ENCODE measurements at regions not wholly inside any gene's neighbourhood (a gene's known extent, or its start where the extent isn't known, plus 50 kb on each side); places are given as distances from the start of the nearest gene placed in this dataset.

DNA sequence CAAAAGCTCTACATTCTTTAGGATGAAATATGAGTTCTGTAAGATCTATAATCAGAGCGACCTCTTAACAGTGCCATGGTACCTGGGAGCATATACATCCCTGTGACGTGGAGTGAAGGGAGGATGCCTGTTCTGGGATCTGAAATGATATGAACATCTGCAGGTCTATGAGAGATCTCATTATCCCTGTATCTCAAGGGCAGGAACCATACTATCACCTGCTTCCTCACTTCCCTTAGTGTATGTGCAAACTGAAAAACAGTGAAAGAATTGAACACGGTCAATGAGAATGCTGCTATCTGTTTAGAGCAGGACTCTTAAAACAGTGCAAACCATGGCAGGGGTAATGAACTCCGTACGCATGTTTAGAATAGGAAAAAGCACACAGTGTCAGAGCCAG lies 364.0 kb downstream of the LPIN1 start:
- Histone ChIP-seq H3K4me3 (ENCODE audit: low read length in 3 of 3) (no peak overlapping the region), H3K27me3 (ENCODE audit: control insufficient read depth in 3 of 3, insufficient read depth in 3 of 3, low read length in 3 of 3) (peaks cover 0 to 5% (median 2%) of the 10 kb centered on the region in 3 donors), H3K27ac (ENCODE audit: low read depth, low read length) (no peak overlapping the region), H3K36me3 (ENCODE audit: control insufficient read depth in 3 of 3, insufficient read depth in 3 of 3, low read length in 3 of 3) (no peaks in the 10 kb centered on the region), H3K9me3 (ENCODE audit: control insufficient read depth in 3 of 3, low read length in 3 of 3) (no peaks in the 10 kb centered on the region), H3K4me1 (ENCODE audit: control insufficient read depth in 3 of 3, insufficient read depth in 3 of 3, low read length in 3 of 3) (peaks cover 0 to 5% (median 3%) of the 10 kb centered on the region in 3 donors), H3K9ac (ENCODE audit: low read depth in 1 of 3, low read length in 3 of 3) (no peak overlapping the region)

DNA sequence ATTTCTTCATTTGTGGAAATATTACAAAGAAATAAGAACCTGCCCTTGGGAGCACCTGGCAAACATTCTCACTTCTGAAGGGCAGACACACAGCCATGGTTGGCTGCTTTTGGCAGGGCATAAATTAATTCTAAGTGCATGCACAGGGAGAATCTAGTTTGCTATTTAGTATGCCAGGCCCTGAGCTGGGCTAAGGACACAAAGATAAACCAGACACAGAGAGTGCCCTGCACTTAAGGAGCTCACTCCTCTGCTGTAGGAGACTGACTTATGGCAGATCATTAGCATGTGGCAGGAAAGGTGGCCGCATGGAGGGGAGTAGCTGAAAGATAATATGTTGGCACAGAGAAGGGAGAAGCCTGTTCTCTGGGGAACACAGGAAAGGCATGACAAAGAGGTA lies 367.0 kb downstream of the LPIN1 start:
- Histone ChIP-seq H3K27ac (ENCODE audit: low read depth, low read length) (no peak overlapping the region), H3K9me3 (ENCODE audit: control insufficient read depth in 3 of 3, low read length in 3 of 3) (no peaks in the 10 kb centered on the region), H3K9ac (ENCODE audit: low read depth in 1 of 3, low read length in 3 of 3) (no peak overlapping the region), H3K36me3 (ENCODE audit: control insufficient read depth in 3 of 3, insufficient read depth in 3 of 3, low read length in 3 of 3) (no peaks in the 10 kb centered on the region), H3K4me1 (ENCODE audit: control insufficient read depth in 3 of 3, insufficient read depth in 3 of 3, low read length in 3 of 3) (no peaks in the 10 kb centered on the region), H3K27me3 (ENCODE audit: control insufficient read depth in 3 of 3, insufficient read depth in 3 of 3, low read length in 3 of 3) (peaks cover 0 to 5% (median 2%) of the 10 kb centered on the region in 3 donors), H3K4me3 (ENCODE audit: low read length in 3 of 3) (no peak overlapping the region)

DNA sequence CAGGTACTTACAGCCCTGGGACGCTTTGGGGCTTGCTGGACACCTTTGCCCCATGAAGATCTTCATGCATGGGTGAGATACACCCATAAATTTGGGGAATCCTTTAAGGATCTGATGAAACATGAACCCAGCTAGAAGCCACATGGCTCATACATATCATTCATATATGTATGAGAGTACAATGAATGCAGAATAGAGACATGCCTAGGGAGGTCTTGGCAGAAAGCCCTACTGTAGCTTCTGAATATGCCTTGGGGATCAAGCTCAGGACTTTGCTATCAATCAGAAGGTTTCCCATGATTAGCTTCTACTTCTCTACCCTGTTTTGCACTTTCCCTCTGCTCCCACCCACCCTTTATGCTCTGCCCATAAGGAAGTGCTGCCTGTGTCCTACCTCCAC lies 368.4 kb downstream of the LPIN1 start:
- Histone ChIP-seq H3K4me3 (ENCODE audit: low read length in 3 of 3) (no peak overlapping the region), H3K9ac (ENCODE audit: low read depth in 1 of 3, low read length in 3 of 3) (no peak overlapping the region), H3K36me3 (ENCODE audit: control insufficient read depth in 3 of 3, insufficient read depth in 3 of 3, low read length in 3 of 3) (no peaks in the 10 kb centered on the region), H3K27ac (ENCODE audit: low read depth, low read length) (no peak overlapping the region), H3K4me1 (ENCODE audit: control insufficient read depth in 3 of 3, insufficient read depth in 3 of 3, low read length in 3 of 3) (no peaks in the 10 kb centered on the region), H3K27me3 (ENCODE audit: control insufficient read depth in 3 of 3, insufficient read depth in 3 of 3, low read length in 3 of 3) (peaks cover 0 to 5% (median 0%) of the 10 kb centered on the region in 3 donors), H3K9me3 (ENCODE audit: control insufficient read depth in 3 of 3, low read length in 3 of 3) (no peaks in the 10 kb centered on the region)

DNA sequence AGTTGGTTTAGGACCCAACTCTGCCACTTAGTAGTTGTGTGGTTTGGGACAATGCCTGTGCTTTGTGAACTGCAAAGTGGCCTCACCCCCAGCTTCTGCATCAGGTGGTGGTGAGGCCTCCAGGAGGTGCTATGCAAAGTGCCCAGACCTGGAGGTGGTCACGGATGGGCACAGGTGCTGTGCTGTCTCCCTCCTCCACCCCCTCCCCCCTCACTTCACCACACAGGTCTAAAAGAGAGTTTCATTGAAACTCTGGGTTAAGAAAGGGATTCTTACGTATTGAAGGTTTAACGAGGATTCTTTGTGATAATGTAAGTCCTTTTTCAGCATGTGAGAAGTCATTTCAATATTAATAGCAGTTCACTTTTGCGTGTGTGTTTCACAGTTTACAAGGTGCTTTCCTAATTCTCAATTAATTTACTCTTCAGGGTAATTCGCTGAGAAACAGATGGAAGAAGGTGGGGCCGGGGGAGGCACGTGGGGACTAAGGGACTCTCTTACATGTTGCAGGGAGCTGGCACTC lies 369.9 kb downstream of the LPIN1 start:
- H3K27me3 ChIP-seq (ENCODE audit: control insufficient read depth in 3 of 3, insufficient read depth in 3 of 3, low read length in 3 of 3): peaks cover 0 to 5% (median 0%) of the 10 kb centered on the region in 3 donors
- H3K4me1 ChIP-seq (ENCODE audit: control insufficient read depth in 3 of 3, insufficient read depth in 3 of 3, low read length in 3 of 3): no peaks in the 10 kb centered on the region
- H3K9me3 ChIP-seq (ENCODE audit: control insufficient read depth in 3 of 3, low read length in 3 of 3): no peaks in the 10 kb centered on the region
- no peaks in the 10 kb centered on the region for H3K36me3 ChIP-seq (ENCODE audit: control insufficient read depth in 3 of 3, insufficient read depth in 3 of 3, low read length in 3 of 3)
- no peak overlapping the region for H3K4me3 ChIP-seq (ENCODE audit: low read length in 3 of 3)
- H3K9ac ChIP-seq (ENCODE audit: low read depth in 1 of 3, low read length in 3 of 3): no peak overlapping the region
- no peak overlapping the region for H3K27ac ChIP-seq (ENCODE audit: low read depth, low read length)

DNA sequence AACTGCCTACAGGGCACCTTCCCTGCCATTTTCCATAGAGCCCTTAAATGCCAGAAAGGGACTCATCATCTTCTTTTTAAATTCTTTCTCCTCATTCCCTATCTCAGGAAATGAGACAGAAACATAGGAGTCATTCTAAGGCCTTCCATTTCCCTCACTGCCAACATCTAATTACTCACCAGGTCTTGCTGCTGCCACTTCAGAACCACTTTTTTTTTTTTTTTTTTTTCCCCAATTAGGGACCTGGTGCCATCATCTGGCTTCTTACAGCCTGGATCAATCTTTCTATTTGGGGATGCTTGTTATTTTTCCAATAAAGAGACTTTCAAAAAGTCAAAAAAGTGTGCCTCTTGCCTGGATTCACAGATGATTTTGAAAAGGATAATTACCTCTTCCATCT lies 373.4 kb downstream of the LPIN1 start:
- H3K4me3 ChIP-seq (ENCODE audit: low read length in 3 of 3): no peak overlapping the region
- no peak overlapping the region for H3K9ac ChIP-seq (ENCODE audit: low read depth in 1 of 3, low read length in 3 of 3)
- H3K4me1 ChIP-seq (ENCODE audit: control insufficient read depth in 3 of 3, insufficient read depth in 3 of 3, low read length in 3 of 3): no peaks in the 10 kb centered on the region
- H3K36me3 ChIP-seq (ENCODE audit: control insufficient read depth in 3 of 3, insufficient read depth in 3 of 3, low read length in 3 of 3): no peaks in the 10 kb centered on the region
- H3K27ac ChIP-seq (ENCODE audit: low read depth, low read length): no peak overlapping the region
- H3K27me3 ChIP-seq (ENCODE audit: control insufficient read depth in 3 of 3, insufficient read depth in 3 of 3, low read length in 3 of 3): no peaks in the 10 kb centered on the region
- H3K9me3 ChIP-seq (ENCODE audit: control insufficient read depth in 3 of 3, low read length in 3 of 3): no peaks in the 10 kb centered on the region

DNA sequence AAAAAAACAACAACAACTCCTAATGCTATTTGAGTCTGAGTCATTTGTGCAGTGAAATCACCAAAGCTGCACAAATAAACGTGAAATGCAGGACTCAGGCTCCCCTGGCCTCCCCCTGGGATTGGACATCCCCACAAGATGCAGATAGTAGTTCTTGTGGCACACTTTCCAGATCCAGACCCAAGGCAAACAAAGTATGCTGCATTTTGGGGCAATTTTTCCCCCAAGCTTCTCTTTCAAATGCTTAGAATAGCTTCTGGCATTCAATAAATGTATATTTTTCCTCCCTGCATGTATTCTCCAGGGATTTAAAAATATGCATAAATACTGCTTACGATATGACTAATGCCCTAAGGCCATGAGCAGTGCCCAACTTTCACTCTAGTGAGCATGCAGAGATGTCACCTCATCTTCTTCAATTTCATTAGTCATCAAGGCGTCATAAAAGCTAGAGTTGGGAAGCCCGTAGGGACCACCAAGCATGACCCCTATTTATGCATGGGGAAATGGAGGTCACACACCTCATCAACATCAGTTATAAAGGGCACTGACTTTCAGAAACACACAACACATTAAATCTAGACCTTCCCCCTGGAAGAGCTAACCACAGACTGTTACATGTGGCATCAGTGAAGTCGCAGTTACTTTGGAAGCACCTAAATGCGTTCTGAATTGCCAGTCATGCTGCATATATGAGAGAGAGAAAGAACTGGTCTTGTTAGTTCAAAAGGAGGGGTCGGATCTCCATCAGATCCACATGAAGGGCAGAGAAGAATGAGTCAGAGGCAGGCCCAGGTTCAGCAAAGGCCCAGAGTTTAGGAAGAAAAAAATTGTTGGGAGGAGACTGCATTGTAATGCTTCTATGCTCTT lies 374.1 kb downstream of the LPIN1 start:
- no peaks in the 10 kb centered on the region for H3K27me3 ChIP-seq (ENCODE audit: control insufficient read depth in 3 of 3, insufficient read depth in 3 of 3, low read length in 3 of 3)
- no peaks in the 10 kb centered on the region for H3K4me1 ChIP-seq (ENCODE audit: control insufficient read depth in 3 of 3, insufficient read depth in 3 of 3, low read length in 3 of 3)
- H3K4me3 ChIP-seq (ENCODE audit: low read length in 3 of 3): no peak overlapping the region
- no peak overlapping the region for H3K27ac ChIP-seq (ENCODE audit: low read depth, low read length)
- no peak overlapping the region for H3K9ac ChIP-seq (ENCODE audit: low read depth in 1 of 3, low read length in 3 of 3)
- no peaks in the 10 kb centered on the region for H3K9me3 ChIP-seq (ENCODE audit: control insufficient read depth in 3 of 3, low read length in 3 of 3)
- H3K36me3 ChIP-seq (ENCODE audit: control insufficient read depth in 3 of 3, insufficient read depth in 3 of 3, low read length in 3 of 3): no peaks in the 10 kb centered on the region

DNA sequence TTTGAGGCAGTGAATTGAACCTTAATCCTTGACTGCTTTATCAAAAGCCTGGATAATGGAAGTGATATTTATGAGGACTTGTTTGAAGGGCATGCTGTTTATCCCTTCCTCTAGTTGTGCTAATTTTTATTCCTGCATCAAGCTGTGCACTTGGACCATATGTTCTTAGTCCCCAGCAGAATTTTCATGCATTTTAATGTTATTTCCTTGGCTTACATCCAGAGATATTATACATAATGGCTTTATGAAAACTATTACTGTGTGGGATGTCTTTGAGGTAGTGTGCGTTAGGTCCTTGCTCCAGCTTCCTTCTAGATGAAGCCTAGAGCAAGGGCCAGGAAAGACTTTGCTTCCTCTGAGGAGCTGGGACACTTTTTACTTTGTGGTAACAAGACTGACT lies 378.4 kb downstream of the LPIN1 start:
- no peaks in the 10 kb centered on the region for H3K4me1 ChIP-seq (ENCODE audit: control insufficient read depth in 3 of 3, insufficient read depth in 3 of 3, low read length in 3 of 3)
- H3K36me3 ChIP-seq (ENCODE audit: control insufficient read depth in 3 of 3, insufficient read depth in 3 of 3, low read length in 3 of 3): no peaks in the 10 kb centered on the region

DNA sequence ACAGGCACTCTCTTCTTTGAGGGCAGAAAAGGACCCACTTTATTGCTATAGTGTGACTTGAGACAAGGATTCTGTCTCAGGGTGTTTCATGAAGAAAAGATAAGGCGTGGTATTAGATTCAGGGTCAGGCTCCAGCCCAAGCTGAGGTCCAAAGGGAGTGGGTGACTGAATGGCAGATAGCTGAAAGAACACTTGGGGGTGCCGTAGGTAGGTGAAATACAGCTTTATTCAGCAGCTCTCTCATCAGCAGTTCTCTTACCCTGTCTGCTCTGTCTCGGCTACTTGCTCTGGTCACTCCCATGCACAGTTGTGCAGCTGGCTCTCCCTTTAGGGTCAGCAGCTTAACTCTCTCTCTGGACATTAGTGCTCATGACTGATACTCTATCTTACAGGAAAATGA lies 379.9 kb downstream of the LPIN1 start:
- H3K4me3 ChIP-seq (ENCODE audit: low read length in 3 of 3): no peak overlapping the region
- H3K27me3 ChIP-seq (ENCODE audit: control insufficient read depth in 3 of 3, insufficient read depth in 3 of 3, low read length in 3 of 3): no peaks in the 10 kb centered on the region
- no peak overlapping the region for H3K27ac ChIP-seq (ENCODE audit: low read depth, low read length)
- no peaks in the 10 kb centered on the region for H3K4me1 ChIP-seq (ENCODE audit: control insufficient read depth in 3 of 3, insufficient read depth in 3 of 3, low read length in 3 of 3)
- no peaks in the 10 kb centered on the region for H3K36me3 ChIP-seq (ENCODE audit: control insufficient read depth in 3 of 3, insufficient read depth in 3 of 3, low read length in 3 of 3)
- H3K9ac ChIP-seq (ENCODE audit: low read depth in 1 of 3, low read length in 3 of 3): no peak overlapping the region
- H3K9me3 ChIP-seq (ENCODE audit: control insufficient read depth in 3 of 3, low read length in 3 of 3): no peaks in the 10 kb centered on the region

More for the DNA sequence above, 378.4 kb downstream of the LPIN1 start:
- no peak overlapping the region for H3K9ac ChIP-seq (ENCODE audit: low read depth in 1 of 3, low read length in 3 of 3)
- no peak overlapping the region for H3K27ac ChIP-seq (ENCODE audit: low read depth, low read length)
- no peak overlapping the region for H3K4me3 ChIP-seq (ENCODE audit: low read length in 3 of 3)
- H3K9me3 ChIP-seq (ENCODE audit: control insufficient read depth in 3 of 3, low read length in 3 of 3): no peaks in the 10 kb centered on the region
- no peaks in the 10 kb centered on the region for H3K27me3 ChIP-seq (ENCODE audit: control insufficient read depth in 3 of 3, insufficient read depth in 3 of 3, low read length in 3 of 3)

DNA sequence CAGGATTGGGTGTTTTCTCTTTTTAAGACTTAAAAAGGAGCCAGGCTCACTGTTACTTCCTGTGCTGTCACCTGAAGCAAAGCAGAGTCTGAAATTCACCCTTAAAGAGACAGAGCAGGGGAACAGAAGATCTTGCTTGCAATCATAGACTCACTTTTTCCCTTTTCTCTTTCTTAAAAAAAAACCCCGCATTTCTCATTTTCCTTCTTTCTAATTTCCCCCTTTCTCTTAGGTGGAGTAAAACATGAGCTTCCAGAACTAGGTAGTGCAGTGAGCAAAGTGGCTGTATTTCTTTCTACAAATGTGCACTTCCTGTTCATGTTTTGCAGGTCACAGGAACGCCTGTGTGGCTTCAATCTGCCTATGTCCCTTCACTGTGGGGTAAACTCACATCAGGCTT lies 381.2 kb downstream of the LPIN1 start:
- Histone ChIP-seq H3K4me1 (ENCODE audit: control insufficient read depth in 3 of 3, insufficient read depth in 3 of 3, low read length in 3 of 3) (peaks cover 0 to 3% (median 2%) of the 10 kb centered on the region in 3 donors), H3K9ac (ENCODE audit: low read depth in 1 of 3, low read length in 3 of 3) (no peak overlapping the region)

DNA sequence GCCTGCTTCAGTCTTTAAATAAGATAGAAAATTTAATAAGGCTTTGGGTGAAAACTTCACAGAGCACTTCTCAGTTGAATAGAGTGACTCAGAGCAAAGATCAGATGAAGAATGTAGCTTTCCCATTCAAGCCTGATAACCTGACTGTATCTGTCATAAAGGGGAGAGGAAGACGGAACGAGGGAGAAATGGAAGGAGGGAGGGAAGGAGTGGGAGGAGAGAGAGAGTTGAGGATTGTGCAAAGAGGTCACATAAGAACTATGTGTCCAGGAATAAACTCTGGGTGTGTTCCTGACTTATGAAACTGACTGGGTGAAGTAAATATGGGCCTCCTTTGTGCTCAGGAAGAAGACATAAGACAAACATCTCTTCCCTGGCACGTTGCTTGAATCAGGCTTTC lies 385.5 kb downstream of the LPIN1 start:
- Histone ChIP-seq H3K4me3 (ENCODE audit: low read length in 3 of 3) (no peak overlapping the region), H3K27ac (ENCODE audit: low read depth, low read length) (no peak overlapping the region), H3K36me3 (ENCODE audit: control insufficient read depth in 3 of 3, insufficient read depth in 3 of 3, low read length in 3 of 3) (no peaks in the 10 kb centered on the region), H3K4me1 (ENCODE audit: control insufficient read depth in 3 of 3, insufficient read depth in 3 of 3, low read length in 3 of 3) (peaks cover 0 to 3% (median 2%) of the 10 kb centered on the region in 3 donors), H3K27me3 (ENCODE audit: control insufficient read depth in 3 of 3, insufficient read depth in 3 of 3, low read length in 3 of 3) (no peaks in the 10 kb centered on the region), H3K9me3 (ENCODE audit: control insufficient read depth in 3 of 3, low read length in 3 of 3) (no peaks in the 10 kb centered on the region), H3K9ac (ENCODE audit: low read depth in 1 of 3, low read length in 3 of 3) (no peak overlapping the region)

More for the DNA sequence above, 381.2 kb downstream of the LPIN1 start:
- Histone ChIP-seq H3K9me3 (ENCODE audit: control insufficient read depth in 3 of 3, low read length in 3 of 3) (no peaks in the 10 kb centered on the region), H3K4me3 (ENCODE audit: low read length in 3 of 3) (no peak overlapping the region), H3K27ac (ENCODE audit: low read depth, low read length) (no peak overlapping the region), H3K27me3 (ENCODE audit: control insufficient read depth in 3 of 3, insufficient read depth in 3 of 3, low read length in 3 of 3) (no peaks in the 10 kb centered on the region), H3K36me3 (ENCODE audit: control insufficient read depth in 3 of 3, insufficient read depth in 3 of 3, low read length in 3 of 3) (no peaks in the 10 kb centered on the region)

Measured in skeletal muscle tissue (tissue), 3 donors.